ENCODE measurements at regions not wholly inside any gene's neighbourhood (a gene's known extent, or its start where the extent isn't known, plus 50 kb on each side); places are given as distances from the start of the nearest gene placed in this dataset.

DNA sequence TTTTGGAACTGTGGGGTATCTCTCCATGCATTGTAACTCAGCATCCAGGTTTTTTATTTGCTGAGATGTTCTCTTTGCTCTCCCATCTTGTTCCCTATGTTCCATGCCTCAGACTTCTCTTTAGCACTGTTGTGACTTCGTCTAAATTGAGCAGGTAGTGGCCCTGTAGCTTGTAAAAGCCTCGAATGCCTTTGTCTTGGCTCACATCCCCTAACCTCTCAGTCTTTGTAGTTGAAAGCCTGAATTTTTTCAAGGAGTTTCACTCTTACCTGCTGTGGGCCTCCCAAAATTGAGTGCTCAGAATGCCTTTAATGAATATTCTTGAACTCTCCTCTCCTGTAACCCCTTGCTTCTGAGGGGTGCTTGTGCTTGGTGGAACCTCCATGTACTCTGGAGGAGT lies 1137.3 kb downstream of the REEP3 start:
- Histone ChIP-seq H3K27me3 (replicated peaks; ENCODE audit: control insufficient read depth, insufficient read depth, low read length) (no peaks in the 10 kb centered on the region), H3K9me3 (no peaks in the 10 kb centered on the region), H3K4me1 (no peaks in the 10 kb centered on the region), H3K36me3 (ENCODE audit: control insufficient read depth, insufficient read depth, low read length) (no peaks in the 10 kb centered on the region), H3K4me3 (ENCODE audit: low read depth, low read length) (no peak overlapping the region)
- H3K4me1 Mint-ChIP-seq (ENCODE audit: low read depth, unreplicated experiment): no peaks in the 10 kb centered on the region
- H3K36me3 Mint-ChIP-seq (ENCODE audit: insufficient read depth, unreplicated experiment): no peaks in the 10 kb centered on the region
- H3K27ac Mint-ChIP-seq (ENCODE audit: unreplicated experiment): no peak overlapping the region
- ChIA-PET CTCF (no interaction called here), POLR2A (no interaction called here)
- peaks cover 3% of the 10 kb centered on the region for H3K27me3 Mint-ChIP-seq (ENCODE audit: insufficient read depth, unreplicated experiment)
- DNase-seq: no peak
- TF ChIP-seq, protein P1, sequence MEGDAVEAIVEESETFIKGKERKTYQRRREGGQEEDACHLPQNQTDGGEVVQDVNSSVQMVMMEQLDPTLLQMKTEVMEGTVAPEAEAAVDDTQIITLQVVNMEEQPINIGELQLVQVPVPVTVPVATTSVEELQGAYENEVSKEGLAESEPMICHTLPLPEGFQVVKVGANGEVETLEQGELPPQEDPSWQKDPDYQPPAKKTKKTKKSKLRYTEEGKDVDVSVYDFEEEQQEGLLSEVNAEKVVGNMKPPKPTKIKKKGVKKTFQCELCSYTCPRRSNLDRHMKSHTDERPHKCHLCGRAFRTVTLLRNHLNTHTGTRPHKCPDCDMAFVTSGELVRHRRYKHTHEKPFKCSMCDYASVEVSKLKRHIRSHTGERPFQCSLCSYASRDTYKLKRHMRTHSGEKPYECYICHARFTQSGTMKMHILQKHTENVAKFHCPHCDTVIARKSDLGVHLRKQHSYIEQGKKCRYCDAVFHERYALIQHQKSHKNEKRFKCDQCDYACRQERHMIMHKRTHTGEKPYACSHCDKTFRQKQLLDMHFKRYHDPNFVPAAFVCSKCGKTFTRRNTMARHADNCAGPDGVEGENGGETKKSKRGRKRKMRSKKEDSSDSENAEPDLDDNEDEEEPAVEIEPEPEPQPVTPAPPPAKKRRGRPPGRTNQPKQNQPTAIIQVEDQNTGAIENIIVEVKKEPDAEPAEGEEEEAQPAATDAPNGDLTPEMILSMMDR (IDR thresholded peaks at IDR 0.05; ENCODE audit: insufficient read depth in 1 of 2, low read depth in 1 of 2, low read length in 1 of 2, severe bottlenecking in 1 of 2, unreplicated experiment in 1 of 2): no peak
- no TSS peak for BruUV-seq (replicated peaks)
- H3K4me3 Mint-ChIP-seq (ENCODE audit: unreplicated experiment): no peak overlapping the region
- intact Hi-C loops (cut with micrococcal nuclease; ENCODE audit: unreplicated experiment): no loop called here
- H3K9me3 Mint-ChIP-seq (ENCODE audit: unreplicated experiment): no peaks in the 10 kb centered on the region

DNA sequence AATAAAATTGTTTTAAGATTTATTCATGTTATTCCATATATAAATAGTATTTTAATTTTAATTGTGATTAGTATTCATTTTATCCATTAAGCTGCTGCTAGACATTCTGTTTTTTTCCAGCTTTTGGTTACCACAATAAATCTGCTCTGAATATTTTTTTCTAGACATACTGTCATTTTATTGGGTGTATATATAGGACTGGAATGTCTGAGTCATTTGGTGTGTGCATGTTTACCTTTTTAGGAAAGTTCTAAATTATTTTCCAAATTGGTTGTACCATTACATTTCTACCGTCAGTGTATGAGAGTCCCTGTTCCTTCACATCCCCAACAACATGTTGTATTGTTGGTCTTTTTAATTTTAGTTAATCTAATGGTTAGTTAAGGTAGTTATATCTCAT lies 1138.1 kb downstream of the REEP3 start:
- no peak for DNase-seq
- no peaks in the 10 kb centered on the region for H3K36me3 Mint-ChIP-seq (ENCODE audit: insufficient read depth, unreplicated experiment)
- no peaks in the 10 kb centered on the region for H3K9me3 ChIP-seq
- BruUV-seq (replicated peaks): no TSS peak
- TF ChIP-seq, protein P1 (IDR thresholded peaks at IDR 0.05; ENCODE audit: insufficient read depth in 1 of 2, low read depth in 1 of 2, low read length in 1 of 2, severe bottlenecking in 1 of 2, unreplicated experiment in 1 of 2): no peak
- ChIA-PET POLR2A (no interaction called here), CTCF (interaction anchor here (0.6 kb wide), 1 partner anchor 18 kb away, joined by 3 read pairs; no protein-coding TSS in a partner anchor)
- no peaks in the 10 kb centered on the region for H3K36me3 ChIP-seq (ENCODE audit: control insufficient read depth, insufficient read depth, low read length)
- intact Hi-C loops (cut with micrococcal nuclease; ENCODE audit: unreplicated experiment): no loop called here
- H3K27me3 Mint-ChIP-seq (ENCODE audit: insufficient read depth, unreplicated experiment): peaks cover 3% of the 10 kb centered on the region
- H3K27me3 ChIP-seq (replicated peaks; ENCODE audit: control insufficient read depth, insufficient read depth, low read length): no peaks in the 10 kb centered on the region
- no peak overlapping the region for H3K27ac Mint-ChIP-seq (ENCODE audit: unreplicated experiment)
- H3K9me3 Mint-ChIP-seq (ENCODE audit: unreplicated experiment): no peaks in the 10 kb centered on the region
- H3K4me3 Mint-ChIP-seq (ENCODE audit: unreplicated experiment): no peak overlapping the region
- no peaks in the 10 kb centered on the region for H3K4me1 Mint-ChIP-seq (ENCODE audit: low read depth, unreplicated experiment)
- H3K4me1 ChIP-seq: no peaks in the 10 kb centered on the region
- H3K4me3 ChIP-seq (ENCODE audit: low read depth, low read length): no peak overlapping the region

GRCh38 chr10:64682043-64682442 lies 1160.8 kb downstream of the REEP3 start:
- TF ChIP-seq, protein P1 (IDR thresholded peaks at IDR 0.05; ENCODE audit: insufficient read depth in 1 of 2, low read depth in 1 of 2, low read length in 1 of 2, severe bottlenecking in 1 of 2, unreplicated experiment in 1 of 2): no peak
- CTCF ChIA-PET: no interaction called here
- H3K4me3 Mint-ChIP-seq (ENCODE audit: unreplicated experiment): no peak overlapping the region

More at GRCh38 chr10:64682043-64682442, 1160.8 kb downstream of the REEP3 start:
- no peaks in the 10 kb centered on the region for H3K36me3 ChIP-seq (ENCODE audit: control insufficient read depth, insufficient read depth, low read length)
- no peak overlapping the region for H3K4me3 ChIP-seq (ENCODE audit: low read depth, low read length)
- intact Hi-C loops (cut with micrococcal nuclease; ENCODE audit: unreplicated experiment): no loop called here
- peaks cover 12% of the 10 kb centered on the region for H3K9me3 Mint-ChIP-seq (ENCODE audit: unreplicated experiment)
- no peaks in the 10 kb centered on the region for H3K36me3 Mint-ChIP-seq (ENCODE audit: insufficient read depth, unreplicated experiment)
- no peak overlapping the region for H3K27ac Mint-ChIP-seq (ENCODE audit: unreplicated experiment)
- no peak for DNase-seq
- BruUV-seq (replicated peaks): no TSS peak
- POLR2A ChIA-PET: no interaction called here
- H3K4me1 ChIP-seq: peaks cover 4% of the 10 kb centered on the region
- no peaks in the 10 kb centered on the region for H3K27me3 Mint-ChIP-seq (ENCODE audit: insufficient read depth, unreplicated experiment)
- no peaks in the 10 kb centered on the region; the same call in 1 of the 2 replicates for H3K9me3 ChIP-seq
- H3K4me1 Mint-ChIP-seq (ENCODE audit: low read depth, unreplicated experiment): no peaks in the 10 kb centered on the region
- no peaks in the 10 kb centered on the region for H3K27me3 ChIP-seq (replicated peaks; ENCODE audit: control insufficient read depth, insufficient read depth, low read length)

All from Caco-2 (cell line).